Esophagus squamous epithelium (tissue), 4 donors: ENCODE measurements at regions not wholly inside any gene's neighbourhood (a gene's known extent, or its start where the extent isn't known, plus 50 kb on each side); places are given as distances from the start of the nearest gene placed in this dataset.

Experiments used
- CTCF ChIP-seq, 6 experiments: fragments of 450-650 bp in 4 of 6; fragments of 200-600 bp in 2 of 6; sonication (generic) in 2 of 6; IDR thresholded peaks; one replicate each; pipeline ENCODE4 v1.5.1; 2016 to 2019; ENCODE audit warnings: antibody characterized with exemption in 6 of 6, mild to moderate bottlenecking in 4 of 6, moderate library complexity in 4 of 6
- POLR2A ChIP-seq, 4 donors: fragments of 450-650 bp; IDR thresholded peaks; one replicate each; pipeline ENCODE4 v1.6.1; 2017; ENCODE audit warnings: antibody characterized with exemption in 4 of 4, mild to moderate bottlenecking in 4 of 4, moderate library complexity in 3 of 4

- no peak for TF ChIP-seq CTCF (IDR thresholded peaks at IDR 0.05)
- TF ChIP-seq POLR2A (IDR thresholded peaks at IDR 0.05): no peak
Observed at GRCh38 chr6:164252948-164253347, 838.4 kb downstream of the QKI start.
